IPS-15b (cell line): ENCODE measurements at regions not wholly inside any gene's neighbourhood (a gene's known extent, or its start where the extent isn't known, plus 50 kb on each side); places are given as distances from the start of the nearest gene placed in this dataset.
"Not testable (repeated sequence)": the region's sequence is repeated elsewhere in the genome, so short reads cannot be mapped to it uniquely, and the experiment has no call there.

ENCODE experiments used
- H3K27me3 ChIP-seq: one replicate; pipeline ENCODE4 v1.6.1; 2013; ENCODE audit warnings: low read length; ENCODE audit not compliant: control insufficient read depth, insufficient read depth
- H3K36me3 ChIP-seq: one replicate; pipeline ENCODE4 v1.6.1; 2013; ENCODE audit warnings: low read length; ENCODE audit not compliant: control insufficient read depth, insufficient read depth
- H3K4me1 ChIP-seq: one replicate; pipeline ENCODE4 v1.6.1; 2013; ENCODE audit warnings: mild to moderate bottlenecking, low read length; ENCODE audit not compliant: control insufficient read depth, insufficient read depth
- H3K4me3 ChIP-seq: one replicate; pipeline ENCODE4 v1.5.1; 2013; ENCODE audit warnings: low read depth, low read length
- H3K9ac ChIP-seq: one replicate; pipeline ENCODE4 v1.6.1; 2013; ENCODE audit warnings: low read depth, mild to moderate bottlenecking, low read length
- H3K9me3 ChIP-seq: one replicate; pipeline ENCODE4 v1.6.1; 2013; ENCODE audit warnings: mild to moderate bottlenecking, low read length; ENCODE audit not compliant: control insufficient read depth, insufficient read depth

- Histone ChIP-seq H3K9me3 (no peaks in the 10 kb centered on the region), H3K27me3 (no peaks in the 10 kb centered on the region), H3K4me1 (no peaks in the 10 kb centered on the region), H3K9ac (no peak overlapping the region), H3K36me3 (no peaks in the 10 kb centered on the region), H3K4me3 (no peak overlapping the region)
These were observed 725.2 kb downstream of the BRINP1 start for GRCh38 chr9:118644066-118644465.

GRCh38 chr9:118647331-118647730 lies 721.9 kb downstream of the BRINP1 start:
- H3K27me3 ChIP-seq, result no peaks in the 10 kb centered on the region
- no peaks in the 10 kb centered on the region for H3K9me3 ChIP-seq
- H3K36me3 ChIP-seq, result no peaks in the 10 kb centered on the region
- no peak overlapping the region for H3K4me3 ChIP-seq
- no peaks in the 10 kb centered on the region for H3K4me1 ChIP-seq
- H3K9ac ChIP-seq, result no peak overlapping the region

GRCh38 chr9:118650417-118650816 lies 718.8 kb downstream of the BRINP1 start:
- H3K27me3 ChIP-seq, result no peaks in the 10 kb centered on the region
- H3K4me1 ChIP-seq, result no peaks in the 10 kb centered on the region
- H3K36me3 ChIP-seq, result no peaks in the 10 kb centered on the region
- H3K4me3 ChIP-seq, result no peak overlapping the region
- H3K9me3 ChIP-seq, result no peaks in the 10 kb centered on the region
- H3K9ac ChIP-seq, result no peak overlapping the region

- Histone ChIP-seq H3K4me1 (no peaks in the 10 kb centered on the region), H3K4me3 (no peak overlapping the region), H3K36me3 (no peaks in the 10 kb centered on the region), H3K27me3 (no peaks in the 10 kb centered on the region), H3K9ac (no peak overlapping the region), H3K9me3 (no peaks in the 10 kb centered on the region)
These were observed 717.7 kb downstream of the BRINP1 start for GRCh38 chr9:118651511-118651910.

- H3K4me1 ChIP-seq, result no peaks in the 10 kb centered on the region
- no peak overlapping the region for H3K9ac ChIP-seq
- no peaks in the 10 kb centered on the region for H3K9me3 ChIP-seq
- no peaks in the 10 kb centered on the region for H3K27me3 ChIP-seq
- H3K4me3 ChIP-seq, result no peak overlapping the region
- H3K36me3 ChIP-seq, result no peaks in the 10 kb centered on the region
These were observed 717.0 kb downstream of the BRINP1 start for GRCh38 chr9:118652258-118652657.

GRCh38 chr9:118652912-118653311 lies 716.3 kb downstream of the BRINP1 start:
- no peaks in the 10 kb centered on the region for H3K27me3 ChIP-seq
- no peaks in the 10 kb centered on the region for H3K36me3 ChIP-seq
- no peak overlapping the region for H3K9ac ChIP-seq
- no peaks in the 10 kb centered on the region for H3K4me1 ChIP-seq
- H3K4me3 ChIP-seq, result no peak overlapping the region
- H3K9me3 ChIP-seq, result no peaks in the 10 kb centered on the region

GRCh38 chr9:118659011-118659410 lies 710.2 kb downstream of the BRINP1 start:
- Histone ChIP-seq H3K36me3 (no peaks in the 10 kb centered on the region), H3K27me3 (no peaks in the 10 kb centered on the region), H3K4me3 (no peak overlapping the region), H3K9ac (no peak overlapping the region), H3K9me3 (no peaks in the 10 kb centered on the region), H3K4me1 (no peaks in the 10 kb centered on the region)

GRCh38 chr9:118665226-118665919 lies 703.9 kb downstream of the BRINP1 start:
- Histone ChIP-seq H3K36me3 (no peaks in the 10 kb centered on the region), H3K4me3 (no peak overlapping the region), H3K9ac (no peak overlapping the region), H3K4me1 (peaks cover 11% of the 10 kb centered on the region), H3K27me3 (no peaks in the 10 kb centered on the region), H3K9me3 (no peaks in the 10 kb centered on the region)

GRCh38 chr9:118670011-118670953 lies 699.0 kb downstream of the BRINP1 start:
- H3K4me3 ChIP-seq, result no peak overlapping the region
- H3K4me1 ChIP-seq, result peaks cover 18% of the 10 kb centered on the region
- no peaks in the 10 kb centered on the region for H3K36me3 ChIP-seq
- H3K27me3 ChIP-seq, result no peaks in the 10 kb centered on the region
- no peaks in the 10 kb centered on the region for H3K9me3 ChIP-seq
- H3K9ac ChIP-seq, result no peak overlapping the region

- H3K4me1 ChIP-seq, result peaks cover 10% of the 10 kb centered on the region
- H3K9me3 ChIP-seq, result peaks cover 4% of the 10 kb centered on the region
- no peaks in the 10 kb centered on the region for H3K36me3 ChIP-seq
- H3K27me3 ChIP-seq, result no peaks in the 10 kb centered on the region
- H3K9ac ChIP-seq, result no peak overlapping the region
- no peak overlapping the region for H3K4me3 ChIP-seq
These were observed 694.3 kb downstream of the BRINP1 start for GRCh38 chr9:118674942-118675341.

- not testable (repeated sequence) for H3K9ac ChIP-seq, H3K27me3 ChIP-seq, H3K4me1 ChIP-seq, H3K9me3 ChIP-seq, H3K36me3 ChIP-seq, H3K4me3 ChIP-seq
These were observed 691.1 kb downstream of the BRINP1 start for GRCh38 chr9:118677936-118678653.
